Inflammatory macrophage treated with lipopolysaccharide for 4 hours (primary cell): ENCODE measurements at regions not wholly inside any gene's neighbourhood (a gene's known extent, or its start where the extent isn't known, plus 50 kb on each side); places are given as distances from the start of the nearest gene placed in this dataset.
"Not testable (repeated sequence)": the region's sequence is repeated elsewhere in the genome, so short reads cannot be mapped to it uniquely, and the experiment has no call there.

Experiments used
- DNase-seq: peaks from one replicate; pipeline ENCODE4 v3.0.0-alpha.2; 2020

- DNase-seq = no peak
Observed at GRCh38 chr20:51305316-51306052, 237.0 kb downstream of the NFATC2 start.

- no peak for DNase-seq
Observed at GRCh38 chr20:51303731-51304670, 238.5 kb downstream of the NFATC2 start.

- DNase-seq = no peak
Observed at GRCh38 chr20:51301026-51301425, 241.5 kb downstream of the NFATC2 start.

- no peak for DNase-seq
Observed at GRCh38 chr20:51300104-51300503, 242.4 kb downstream of the NFATC2 start.

DNA sequence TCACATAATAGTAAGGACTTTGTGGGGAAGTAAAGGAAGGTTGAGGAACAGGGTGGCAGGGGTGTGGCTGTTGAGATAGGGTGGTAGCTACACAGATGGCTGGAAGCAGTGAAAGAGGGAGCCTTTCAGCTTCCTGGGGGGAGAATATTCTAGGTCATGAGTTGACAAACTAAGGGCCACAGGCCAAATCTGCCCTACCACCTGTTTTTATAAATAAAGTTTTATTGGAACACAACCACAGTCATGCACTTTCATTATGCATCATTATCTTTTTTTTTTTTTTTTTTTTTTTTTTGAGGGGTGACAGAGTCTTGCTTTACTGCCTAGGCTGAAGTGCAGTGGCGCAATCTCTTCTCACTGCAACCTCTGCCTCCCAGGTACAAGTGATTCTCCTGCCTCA lies 243.1 kb downstream of the NFATC2 start:
- no peak for DNase-seq

GRCh38 chr20:51298141-51298749 lies 244.3 kb downstream of the NFATC2 start:
- no peak for DNase-seq

DNA sequence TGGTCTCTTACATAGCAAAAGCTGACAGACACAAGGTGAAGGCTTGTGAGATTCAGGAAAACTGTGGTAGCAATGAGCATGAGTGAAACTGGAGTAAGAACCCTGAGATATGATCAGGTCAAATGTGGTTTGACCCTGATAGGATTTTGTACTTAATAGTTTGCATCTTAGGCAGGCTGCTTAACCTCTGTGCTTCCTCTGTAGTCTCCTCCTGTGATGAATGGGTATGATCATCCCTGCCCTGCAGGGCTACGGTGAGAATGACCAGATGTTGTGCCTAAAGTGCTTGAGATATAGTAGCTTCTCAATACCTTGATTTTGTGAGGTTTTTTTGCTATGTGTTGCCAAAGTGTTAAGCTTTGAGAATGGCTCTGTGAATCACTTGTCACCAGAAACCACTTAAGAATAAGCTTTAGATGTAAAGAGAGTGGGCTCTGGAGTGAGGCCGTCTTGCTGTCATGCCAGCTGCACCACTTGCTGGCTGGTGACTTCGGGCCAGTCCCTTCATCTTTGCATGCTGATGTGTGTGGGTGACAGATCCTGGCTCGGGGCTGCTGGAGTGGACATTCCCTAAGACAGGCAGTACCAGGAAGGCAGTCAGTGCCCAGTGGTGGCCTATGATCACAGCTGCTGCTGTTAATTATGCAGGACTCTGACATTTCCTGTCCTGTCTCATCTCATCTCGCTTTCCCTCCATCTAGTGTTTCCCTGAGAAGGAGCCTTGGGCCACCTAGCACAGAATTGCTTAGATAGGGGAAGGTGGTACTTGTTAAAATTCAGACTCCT lies 254.7 kb downstream of the NFATC2 start:
- DNase-seq = no peak

DNA sequence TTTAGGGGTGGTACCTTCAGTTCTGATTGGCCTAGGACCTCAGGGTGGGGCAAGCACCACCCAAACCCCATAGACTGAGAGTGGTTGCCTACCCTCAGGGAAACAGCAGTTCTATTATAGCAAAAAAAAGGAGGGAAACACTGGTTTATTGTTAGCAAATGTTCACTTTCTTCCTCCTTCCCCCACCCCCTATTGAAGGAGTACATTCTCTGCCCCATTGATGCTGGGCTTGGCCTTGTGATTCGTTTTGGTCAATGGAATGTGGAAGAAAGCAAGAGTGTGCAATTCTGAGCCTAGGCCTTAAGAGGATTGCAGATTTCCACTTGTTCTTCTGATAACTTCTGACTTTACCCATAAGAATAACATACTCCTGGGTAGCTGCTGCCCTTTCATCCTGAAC lies 255.8 kb downstream of the NFATC2 start:
- DNase-seq = no peak

DNA sequence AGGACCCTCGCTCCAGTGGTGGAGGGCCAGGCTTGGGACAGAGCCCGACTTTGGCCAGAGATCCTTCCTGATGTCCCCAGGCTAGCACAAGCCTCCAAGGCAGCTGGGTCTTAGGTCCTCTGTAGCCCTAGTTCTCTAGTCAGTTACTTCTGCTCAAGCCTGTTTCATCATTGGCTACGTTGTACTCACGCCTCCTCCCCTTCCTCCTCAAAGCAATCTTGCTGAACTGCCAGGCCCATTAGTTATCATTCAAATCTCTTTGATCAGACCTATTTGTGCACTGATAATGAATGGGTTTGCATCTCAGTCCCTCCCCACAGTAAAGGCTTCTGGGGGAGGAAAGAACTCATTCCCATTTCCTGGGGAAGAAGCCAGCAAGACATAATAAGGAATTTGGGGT lies 256.8 kb downstream of the NFATC2 start:
- DNase-seq = no peak

DNA sequence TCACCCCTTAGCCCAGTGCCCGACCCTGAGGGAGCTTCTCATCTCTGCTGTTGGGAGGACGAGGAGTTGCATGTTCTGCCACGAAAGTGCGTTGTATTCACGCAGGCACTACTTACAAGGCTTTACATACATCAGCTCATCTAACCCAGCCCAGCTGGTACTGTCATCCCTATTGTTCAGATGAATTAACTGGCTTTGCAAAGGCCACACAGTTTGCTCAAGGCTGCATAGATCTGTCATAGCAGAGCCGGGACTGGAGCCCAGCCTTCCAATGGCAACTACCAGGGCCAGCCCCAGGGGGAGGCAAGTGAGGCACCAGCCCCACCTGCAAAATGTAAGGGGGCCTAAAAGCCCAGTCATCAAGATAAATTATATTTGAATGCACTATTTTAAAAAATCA lies 257.6 kb downstream of the NFATC2 start:
- DNase-seq = no peak

- DNase-seq = no peak
Observed at GRCh38 chr20:51284176-51284575, 258.3 kb downstream of the NFATC2 start.

DNA sequence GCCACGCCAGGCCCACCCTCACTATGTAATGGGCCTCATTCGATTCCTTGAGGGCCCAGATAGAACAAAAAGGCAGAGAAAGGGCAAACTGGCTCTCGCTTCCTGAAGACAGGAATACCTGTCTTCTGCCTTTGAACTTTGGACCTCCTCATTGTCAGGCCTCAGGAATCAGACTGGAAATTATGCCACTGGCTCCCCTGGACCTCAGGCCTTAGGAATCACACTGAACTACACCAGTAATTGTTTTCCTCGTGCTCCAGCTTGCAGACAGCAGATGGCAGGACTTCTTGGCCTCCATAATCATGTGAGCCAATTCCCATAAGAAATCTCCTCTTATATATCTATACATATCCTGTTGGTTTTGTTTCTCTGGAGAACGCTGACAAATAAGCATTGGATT lies 258.6 kb upstream of the KCNG1 start:
- DNase-seq = no peak

DNA sequence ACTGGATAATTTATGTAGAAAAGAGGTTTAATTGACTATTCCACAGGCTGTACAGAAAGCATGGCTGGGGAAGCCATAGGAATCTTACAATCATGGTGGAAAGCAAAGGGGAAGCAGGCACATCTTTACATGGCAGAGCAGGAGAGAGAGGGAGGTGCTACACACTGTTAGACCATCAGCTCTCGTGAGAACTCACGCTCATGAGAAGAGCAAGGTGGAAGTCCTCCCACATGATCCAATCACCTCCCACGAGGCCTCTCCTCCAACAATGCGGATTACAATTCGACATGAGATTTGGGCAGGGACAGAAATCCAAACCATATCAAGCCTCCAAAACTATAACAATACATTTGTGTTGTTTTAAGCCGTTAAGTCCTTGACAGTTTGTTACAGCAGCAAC lies 257.1 kb upstream of the KCNG1 start:
- no peak for DNase-seq

DNA sequence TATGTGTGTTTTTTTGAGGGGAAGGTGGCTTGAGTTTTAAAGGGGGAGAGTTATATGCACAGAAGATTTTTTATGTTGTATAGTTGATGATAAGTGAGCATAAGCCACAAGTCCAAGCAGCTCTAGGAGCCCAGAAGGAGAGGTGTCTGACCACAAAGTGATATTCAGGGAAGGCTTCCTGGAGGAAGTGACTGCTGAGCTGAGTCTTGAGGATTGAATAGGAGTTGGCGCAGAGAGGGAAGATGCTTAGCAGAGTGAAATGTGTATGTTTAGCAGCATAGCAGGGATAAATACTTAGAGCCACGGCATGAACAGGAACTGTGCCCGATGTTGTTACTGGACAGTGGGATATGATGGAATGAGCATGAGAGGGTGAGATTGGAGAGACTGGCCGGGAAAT lies 255.1 kb upstream of the KCNG1 start:
- DNase-seq = no peak

GRCh38 chr20:51276296-51276695 lies 253.4 kb upstream of the KCNG1 start:
- DNase-seq = no peak

DNA sequence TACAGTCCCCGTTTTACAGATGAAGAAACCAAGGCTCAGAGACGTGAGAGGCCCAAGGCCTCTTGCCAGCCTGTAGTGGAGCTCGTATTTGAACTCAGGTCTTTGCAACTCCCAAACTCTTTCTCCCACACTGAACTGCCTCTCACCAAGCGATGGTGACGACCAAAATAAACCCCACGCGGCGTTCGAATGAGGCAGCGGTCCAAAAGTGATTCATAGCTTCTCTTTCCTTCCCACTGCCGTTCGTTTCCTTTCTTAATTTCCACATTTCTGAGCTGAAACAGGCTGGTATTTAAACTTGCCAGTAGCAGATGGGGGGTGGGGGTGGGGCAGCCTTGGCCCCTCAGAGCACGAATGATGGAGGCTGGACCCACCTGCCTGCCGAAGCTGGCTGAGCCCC lies 252.9 kb upstream of the KCNG1 start:
- DNase-seq = peak; percentile 24

- DNase-seq = no peak
Observed at GRCh38 chr20:51275181-51275580, 252.3 kb upstream of the KCNG1 start.

DNA sequence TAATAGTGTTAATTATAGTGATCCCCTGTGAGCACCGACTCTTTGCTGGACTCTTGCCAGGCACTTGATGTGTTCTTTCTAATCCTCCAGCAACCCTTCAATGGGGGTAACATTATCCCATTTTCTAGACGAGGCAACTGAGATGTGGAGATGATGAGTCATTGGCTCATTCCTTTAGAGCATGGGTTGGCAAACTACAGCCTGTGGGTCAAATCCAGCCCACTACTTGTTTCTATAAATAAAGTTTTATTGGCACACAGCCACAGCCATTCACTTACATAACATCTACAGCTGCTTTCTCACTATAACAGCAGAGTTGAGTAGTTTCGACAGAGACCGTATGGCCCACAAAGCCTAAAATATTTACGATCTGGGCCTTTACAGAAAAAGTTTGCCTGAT lies 249.5 kb upstream of the KCNG1 start:
- peak; percentile 29 for DNase-seq

GRCh38 chr20:51271931-51272330 lies 249.0 kb upstream of the KCNG1 start:
- DNase-seq = no peak

DNA sequence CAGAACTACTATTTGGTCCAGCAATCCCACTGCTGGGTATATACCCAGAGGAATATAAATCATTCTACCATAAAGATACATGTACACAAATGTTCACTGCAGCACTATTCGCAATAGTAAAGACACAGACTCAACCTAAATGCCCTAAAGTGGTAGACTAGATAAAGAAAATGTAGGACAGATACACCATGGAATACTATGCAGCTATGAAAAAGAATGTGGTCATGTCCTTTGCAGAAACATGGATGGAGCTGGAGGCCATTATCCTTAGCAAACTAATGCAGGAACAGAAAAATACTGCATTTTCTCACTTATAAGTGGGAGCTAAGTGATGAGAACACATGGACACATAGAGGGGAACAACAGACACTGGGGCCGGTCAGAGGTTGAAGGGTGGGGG lies 248.4 kb upstream of the KCNG1 start:
- not testable (repeated sequence) for DNase-seq

DNA sequence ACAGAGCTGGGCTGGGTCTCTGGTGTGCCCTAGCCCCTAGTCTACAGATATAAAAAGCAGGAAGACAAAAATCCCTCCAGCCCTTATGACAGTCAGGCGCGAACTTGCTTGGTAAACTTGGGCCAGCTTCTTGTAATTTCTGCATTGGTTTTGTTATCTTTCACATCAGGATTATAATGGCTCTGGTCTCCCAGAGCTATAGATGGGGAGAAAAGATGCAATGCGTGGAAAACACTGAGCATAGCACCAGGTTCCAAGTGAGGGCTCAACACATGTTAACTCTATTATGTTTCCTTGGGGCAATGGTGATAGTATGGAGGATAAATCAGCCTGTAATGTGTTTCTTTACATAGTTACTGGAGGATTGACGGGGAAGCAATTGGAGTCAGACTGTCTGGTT lies 246.8 kb upstream of the KCNG1 start:
- no peak for DNase-seq

- no peak for DNase-seq
Observed at GRCh38 chr20:51267679-51268078, 244.8 kb upstream of the KCNG1 start.

DNA sequence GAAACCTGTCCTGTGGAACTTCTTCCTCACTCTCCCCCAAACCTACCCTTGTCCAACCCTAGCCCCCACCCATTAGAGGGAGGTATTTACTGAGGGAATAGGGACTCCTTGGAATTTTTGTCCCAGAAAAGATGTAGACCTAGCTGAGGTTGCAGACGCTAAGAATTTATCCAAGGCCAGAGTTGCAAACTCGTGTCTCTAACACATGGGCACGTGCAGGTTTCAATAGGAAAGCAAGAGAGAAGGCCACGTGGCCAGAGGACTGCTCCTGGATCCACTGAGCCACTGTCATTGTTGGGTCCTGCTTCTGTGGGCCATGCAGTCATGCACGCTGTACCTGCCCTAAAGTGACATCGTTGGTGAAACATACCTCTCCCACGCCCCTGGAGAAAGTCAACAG lies 243.4 kb upstream of the KCNG1 start:
- DNase-seq = no peak
